ENCODE measurements at regions not wholly inside any gene's neighbourhood (a gene's known extent, or its start where the extent isn't known, plus 50 kb on each side); places are given as distances from the start of the nearest gene placed in this dataset.

DNA sequence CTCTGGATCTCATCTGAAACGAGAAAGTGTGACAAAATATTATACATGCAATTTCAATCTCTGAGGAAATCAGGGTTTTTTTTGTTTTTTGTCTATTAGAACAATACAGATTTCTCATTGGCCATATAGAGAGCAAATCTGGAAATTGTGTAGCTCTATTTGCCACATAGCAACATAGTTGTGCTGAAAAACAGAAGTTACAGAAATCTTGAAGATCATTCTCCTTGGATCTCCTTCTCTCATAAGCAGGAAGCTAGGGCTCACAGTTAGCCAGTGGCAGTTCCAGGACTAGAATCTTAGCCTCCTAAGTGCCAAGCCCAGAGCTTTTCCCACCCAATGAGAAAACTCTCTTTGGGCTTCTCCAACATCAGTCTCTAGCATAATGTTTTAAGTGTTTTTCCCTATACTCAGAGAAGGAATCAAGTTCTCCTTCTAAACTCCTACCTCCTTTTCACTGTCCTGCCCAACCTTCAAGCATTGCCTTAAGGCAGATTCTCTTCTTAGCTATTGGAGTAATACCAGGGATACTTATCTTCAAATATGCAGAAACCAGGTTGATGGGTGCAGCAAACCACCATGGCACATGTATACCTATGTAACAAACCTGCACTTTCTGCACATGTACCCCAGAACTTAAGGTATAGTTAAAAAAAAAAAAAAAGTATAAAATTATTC is 211.6 kb downstream of the ALDH8A1 start:
- intact Hi-C loops (cut with DNase I): no loop called here
- no peak for DNase-seq
- WGBS, 4 donors: 60 to 93% (median 81%) methylated on average over 1 of the region's 1 CpG

DNA sequence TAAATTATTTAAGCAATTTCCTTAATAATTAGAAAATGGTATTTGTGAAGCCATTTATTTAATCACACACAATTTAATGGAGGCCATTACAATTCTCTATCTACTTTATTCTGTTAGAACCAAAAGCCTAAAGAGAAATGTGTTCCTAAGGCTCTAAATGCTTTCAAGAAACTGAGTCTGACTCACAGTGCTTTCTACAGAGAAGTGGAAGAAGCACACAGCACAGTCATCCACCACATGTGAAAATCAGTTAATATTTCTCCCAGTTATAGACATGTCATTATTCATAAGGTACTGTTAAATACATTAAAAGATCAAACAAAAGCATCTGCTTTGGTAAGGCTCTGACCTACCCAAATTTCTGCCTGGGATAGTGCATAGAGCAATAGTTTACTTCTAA is 214.4 kb downstream of the ALDH8A1 start:
- Histone ChIP-seq H3K36me3 (replicated peaks in 1 of 2) (no peaks in the 10 kb centered on the region), H3K9me3 (replicated peaks in 1 of 3) (no peaks in the 10 kb centered on the region), H3K27me3 (peaks cover 4% of the 10 kb centered on the region), H3K4me1 (replicated peaks in 1 of 2) (peaks cover 0 to 10% of the 10 kb centered on the region in 2 donors), H3K4me3 (no peak overlapping the region), H3K27ac (no peak overlapping the region)
- no peak for DNase-seq
- intact Hi-C loops (cut with DNase I): no loop called here
- TF ChIP-seq POLR2A (IDR thresholded peaks at IDR 0.05): no peak
- no peak for TF ChIP-seq CTCF (IDR thresholded peaks at IDR 0.05)

More for the DNA sequence above, 211.6 kb downstream of the ALDH8A1 start:
- Histone ChIP-seq H3K4me3 (no peak overlapping the region), H3K27me3 (peaks cover 4% of the 10 kb centered on the region), H3K36me3 (replicated peaks in 1 of 2) (no peaks in the 10 kb centered on the region), H3K27ac (no peak overlapping the region), H3K4me1 (replicated peaks in 1 of 2) (peaks cover 0 to 15% of the 10 kb centered on the region in 2 donors), H3K9me3 (replicated peaks in 1 of 3) (no peaks in the 10 kb centered on the region)
- TF ChIP-seq POLR2A (IDR thresholded peaks at IDR 0.05): no peak
- TF ChIP-seq CTCF (IDR thresholded peaks at IDR 0.05): no peak

- intact Hi-C loops (cut with DNase I): no loop called here
- Histone ChIP-seq H3K9me3 (replicated peaks in 1 of 3) (no peaks in the 10 kb centered on the region), H3K27me3 (peaks cover 4% of the 10 kb centered on the region), H3K27ac (no peak overlapping the region), H3K4me3 (no peak overlapping the region), H3K4me1 (replicated peaks in 1 of 2) (no peaks in the 10 kb centered on the region), H3K36me3 (replicated peaks in 1 of 2) (no peaks in the 10 kb centered on the region)
- TF ChIP-seq POLR2A (IDR thresholded peaks at IDR 0.05) (no peak), CTCF (IDR thresholded peaks at IDR 0.05) (no peak)
- DNase-seq: no peak
- WGBS, 4 donors: 80 to 83% (median 82%) methylated on average over 6 of the region's 6 CpGs
Measured at GRCh38 chr6:134734312-134734869, 215.5 kb downstream of the ALDH8A1 start.

- DNase-seq: no peak
- H3K36me3 ChIP-seq (replicated peaks in 1 of 2): no peaks in the 10 kb centered on the region
- intact Hi-C loops (cut with DNase I): no loop called here
- no peaks in the 10 kb centered on the region for H3K4me1 ChIP-seq (replicated peaks in 1 of 2)
- peaks cover 4% of the 10 kb centered on the region for H3K27me3 ChIP-seq
- WGBS, 4 donors: 56 to 67% (median 63%) methylated on average over 1 of the region's 1 CpG
- H3K27ac ChIP-seq: no peak overlapping the region
- no peaks in the 10 kb centered on the region for H3K9me3 ChIP-seq (replicated peaks in 1 of 3)
- TF ChIP-seq CTCF (IDR thresholded peaks at IDR 0.05) (no peak), POLR2A (IDR thresholded peaks at IDR 0.05) (no peak)
- H3K4me3 ChIP-seq: no peak overlapping the region
Measured at GRCh38 chr6:134733801-134734200, 216.1 kb downstream of the ALDH8A1 start.

Data from adrenal gland (tissue), 9 donors.